Liver (tissue), 3 donors: ENCODE measurements at regions not wholly inside any gene's neighbourhood (a gene's known extent, or its start where the extent isn't known, plus 50 kb on each side); places are given as distances from the start of the nearest gene placed in this dataset.

Experiments used
- ATF3 ChIP-seq: IDR thresholded peaks from 2 replicates; pipeline ENCODE4 v1.6.1; 2016; ENCODE audit warnings: antibody characterized with exemption
- CTCF ChIP-seq: fragments of 150-350 bp; IDR thresholded peaks from 2 replicates; pipeline ENCODE4 v1.5.1; 2017; ENCODE audit warnings: improper control_type of control experiment, low read depth, low read length; ENCODE audit not compliant: missing input control
- EGR1 ChIP-seq, 2 donors: IDR thresholded peaks; 2 replicates each; pipeline ENCODE4 v1.6.1; 2016 to 2018; ENCODE audit warnings: antibody characterized with exemption in 2 of 2, low read depth in 2 of 2
- FOXA1 ChIP-seq: IDR thresholded peaks from 2 replicates; pipeline ENCODE4 v1.6.1; 2016; ENCODE audit warnings: antibody characterized with exemption
- GABPA ChIP-seq, 2 donors: IDR thresholded peaks in 1 of 2; conservative IDR thresholded peaks in 1 of 2; 2 replicates each; pipeline ENCODE4 v1.6.1; 2016; ENCODE audit warnings: antibody characterized with exemption in 2 of 2, mild to moderate bottlenecking in 1 of 2, moderate library complexity in 1 of 2
- HNF4A ChIP-seq, 2 donors: conservative IDR thresholded peaks; 2 replicates each; pipeline ENCODE4 v1.6.1; 2016; ENCODE audit warnings: antibody characterized with exemption in 2 of 2, mild to moderate bottlenecking in 2 of 2
- MAX ChIP-seq: IDR thresholded peaks from 2 replicates; pipeline ENCODE4 v1.6.1; 2016; ENCODE audit warnings: antibody characterized with exemption
- RAD21 ChIP-seq, 2 donors: IDR thresholded peaks; 2 replicates each; pipeline ENCODE4 v1.6.1; 2016; ENCODE audit warnings: antibody characterized with exemption in 2 of 2, mild to moderate bottlenecking in 2 of 2
- REST ChIP-seq: IDR thresholded peaks from 2 replicates; pipeline ENCODE4 v1.6.1; 2016; ENCODE audit warnings: antibody characterized with exemption, mild to moderate bottlenecking
- SP1 ChIP-seq: IDR thresholded peaks from 2 replicates; pipeline ENCODE4 v1.6.1; 2018; ENCODE audit warnings: antibody characterized with exemption, mild to moderate bottlenecking
- TAF1 ChIP-seq: conservative IDR thresholded peaks from 2 replicates; pipeline ENCODE4 v1.6.1; 2016; ENCODE audit warnings: antibody characterized with exemption, mild to moderate bottlenecking
- YY1 ChIP-seq: IDR thresholded peaks from 2 replicates; pipeline ENCODE4 v1.6.1; 2016; ENCODE audit warnings: antibody characterized with exemption, mild to moderate bottlenecking
- ZBTB33 ChIP-seq: IDR thresholded peaks from 2 replicates; pipeline ENCODE4 v1.6.1; 2016; ENCODE audit warnings: antibody characterized with exemption
- donor health status: healthy.
- donor health status: healthy.

GRCh38 chr13:32829676-32830335 lies 186.4 kb upstream of the KL start:
- TF ChIP-seq TAF1: no peak
- no peak for TF ChIP-seq CTCF
- no peak for TF ChIP-seq REST
- TF ChIP-seq MAX: no peak
- TF ChIP-seq SP1: no peak
- no peak for TF ChIP-seq GABPA (IDR thresholded peaks at IDR 0.05 in 1 of 2, conservative IDR thresholded peaks at IDR 0.05 in 1 of 2)
- TF ChIP-seq EGR1 (IDR thresholded peaks at IDR 0.05; ENCODE audit: low read depth in 2 of 2): no peak
- TF ChIP-seq YY1: no peak
- TF ChIP-seq RAD21 (IDR thresholded peaks at IDR 0.05): no peak
- TF ChIP-seq FOXA1: no peak
- no peak for TF ChIP-seq ATF3
- TF ChIP-seq ZBTB33: no peak
- TF ChIP-seq HNF4A (conservative IDR thresholded peaks at IDR 0.05): no peak
